GM12891 (cell line): ENCODE measurements at regions not wholly inside any gene's neighbourhood (a gene's known extent, or its start where the extent isn't known, plus 50 kb on each side); places are given as distances from the start of the nearest gene placed in this dataset.

Experiments
- POLR2A ChIP-seq: IDR thresholded peaks from 2 replicates; pipeline ENCODE4 v1.6.1; 2011; ENCODE audit warnings: low read depth, low read length, control low read depth
- TAF1 ChIP-seq: IDR thresholded peaks from 2 replicates; pipeline ENCODE4 v1.6.1; 2011; ENCODE audit warnings: low read depth, low read length, control low read depth

DNA sequence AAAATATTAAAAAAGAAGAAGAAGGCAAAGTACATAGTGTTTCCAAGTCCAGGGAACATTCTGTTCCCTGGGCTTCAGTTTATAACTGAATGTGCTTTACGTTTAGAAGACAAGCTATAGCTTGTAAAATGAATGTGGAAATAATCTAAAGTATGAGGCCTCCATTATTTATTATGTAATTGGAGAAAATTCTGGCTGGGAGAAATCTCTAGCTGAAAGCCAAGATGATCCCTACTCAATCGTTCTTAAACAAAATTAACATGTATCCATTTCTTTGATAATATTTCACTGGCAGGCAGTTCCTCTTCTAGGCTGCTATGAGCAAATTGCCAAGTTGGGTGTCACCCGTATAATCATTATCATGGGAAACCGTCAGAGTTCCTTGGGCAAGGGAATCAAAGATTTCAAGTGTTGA is 52.2 kb upstream of the ETS2 start:
- no peak for TF ChIP-seq POLR2A
- no peak for TF ChIP-seq TAF1
